Liver (tissue), 8 donors: ENCODE measurements at regions not wholly inside any gene's neighbourhood (a gene's known extent, or its start where the extent isn't known, plus 50 kb on each side); places are given as distances from the start of the nearest gene placed in this dataset.

Experiments
- DNase-seq: peaks from one replicate; pipeline ENCODE4 v3.0.0-alpha.2; 2017; ENCODE audit warnings: low spot score
- H3K27ac ChIP-seq, 2 donors: one replicate each; pipeline ENCODE4 v1.7.0; 2013; ENCODE audit warnings: inconsistent platforms in 2 of 2, low read length in 2 of 2, control low read depth in 1 of 2, low read depth in 1 of 2, mild to moderate bottlenecking in 1 of 2
- H3K27me3 ChIP-seq, 4 donors: one replicate each; pipeline versions ENCODE4 v1.6.1 to v1.7.0; 2013; ENCODE audit warnings: low read length in 3 of 4, inconsistent platforms in 1 of 4, mild to moderate bottlenecking in 1 of 4, moderate library complexity in 1 of 4; ENCODE audit not compliant: control insufficient read depth in 4 of 4, insufficient read depth in 4 of 4
- H3K36me3 ChIP-seq, 4 donors: one replicate each; pipeline versions ENCODE4 v1.6.1 to v1.7.0; 2013; ENCODE audit warnings: low read length in 3 of 4, mild to moderate bottlenecking in 3 of 4, low read depth in 1 of 4, moderate library complexity in 1 of 4; ENCODE audit not compliant: control insufficient read depth in 4 of 4, insufficient read depth in 3 of 4
- H3K4me1 ChIP-seq, 4 donors: one replicate each; pipeline versions ENCODE4 v1.6.1 to v1.7.0; 2013; ENCODE audit warnings: low read length in 3 of 4, mild to moderate bottlenecking in 3 of 4, moderate library complexity in 1 of 4; ENCODE audit not compliant: control insufficient read depth in 4 of 4, insufficient read depth in 4 of 4
- H3K4me3 ChIP-seq, 3 donors: one replicate each; pipeline versions ENCODE4 v1.6.1 to v1.7.0; 2013; ENCODE audit warnings: low read length in 3 of 3, control low read depth in 1 of 3, low read depth in 1 of 3, mild to moderate bottlenecking in 1 of 3
- H3K9ac ChIP-seq, 2 donors: one replicate each; pipeline ENCODE4 v1.7.0; 2013; ENCODE audit warnings: low read length in 2 of 2, mild to moderate bottlenecking in 2 of 2, moderate library complexity in 2 of 2, control low read depth in 1 of 2, low read depth in 1 of 2
- H3K9me3 ChIP-seq, 4 donors: one replicate each; pipeline versions ENCODE4 v1.6.1 to v1.7.0; 2013; ENCODE audit warnings: low read length in 3 of 4; ENCODE audit not compliant: control insufficient read depth in 4 of 4
- EGR1 ChIP-seq, 2 donors: IDR thresholded peaks; 2 replicates each; pipeline ENCODE4 v1.6.1; 2016 to 2018; ENCODE audit warnings: antibody characterized with exemption in 2 of 2, low read depth in 2 of 2
- FOXA1 ChIP-seq: IDR thresholded peaks from 2 replicates; pipeline ENCODE4 v1.6.1; 2016; ENCODE audit warnings: antibody characterized with exemption
- FOXA2 ChIP-seq: IDR thresholded peaks from 2 replicates; pipeline ENCODE4 v1.6.1; 2016; ENCODE audit warnings: antibody characterized with exemption
- HNF4A ChIP-seq, 2 donors: conservative IDR thresholded peaks; 2 replicates each; pipeline ENCODE4 v1.6.1; 2016; ENCODE audit warnings: antibody characterized with exemption in 2 of 2, mild to moderate bottlenecking in 2 of 2
- HNF4G ChIP-seq: IDR thresholded peaks from 2 replicates; pipeline ENCODE4 v1.6.1; 2016; ENCODE audit warnings: antibody characterized with exemption
- JUND ChIP-seq, 2 donors: IDR thresholded peaks; 2 replicates each; pipeline ENCODE4 v1.6.1; 2016; ENCODE audit warnings: antibody characterized with exemption in 2 of 2
- MAX ChIP-seq: IDR thresholded peaks from 2 replicates; pipeline ENCODE4 v1.6.1; 2016; ENCODE audit warnings: antibody characterized with exemption
- NR2F2 ChIP-seq: IDR thresholded peaks from 2 replicates; pipeline ENCODE4 v1.6.1; 2016; ENCODE audit warnings: antibody characterized with exemption
- REST ChIP-seq: IDR thresholded peaks from 2 replicates; pipeline ENCODE4 v1.6.1; 2016; ENCODE audit warnings: antibody characterized with exemption, mild to moderate bottlenecking
- RXRA ChIP-seq, 2 donors: IDR thresholded peaks; 2 replicates each; pipeline ENCODE4 v1.6.1; 2017 to 2018; ENCODE audit warnings: antibody characterized with exemption in 2 of 2, mild to moderate bottlenecking in 1 of 2
- SP1 ChIP-seq: IDR thresholded peaks from 2 replicates; pipeline ENCODE4 v1.6.1; 2018; ENCODE audit warnings: antibody characterized with exemption, mild to moderate bottlenecking
- TAF1 ChIP-seq: conservative IDR thresholded peaks from 2 replicates; pipeline ENCODE4 v1.6.1; 2016; ENCODE audit warnings: antibody characterized with exemption, mild to moderate bottlenecking
- YY1 ChIP-seq: IDR thresholded peaks from 2 replicates; pipeline ENCODE4 v1.6.1; 2016; ENCODE audit warnings: antibody characterized with exemption, mild to moderate bottlenecking
- ZBTB33 ChIP-seq: IDR thresholded peaks from 2 replicates; pipeline ENCODE4 v1.6.1; 2016; ENCODE audit warnings: antibody characterized with exemption
- WGBS: extraction: QIAGEN DNeasy Blood & Tissue Kit; methylation state at CpG from one replicate; pipeline ENCODE4 v1.1.7; 2013; 5-methylcytosine and 5-hydroxymethylcytosine counted together
- TF ChIP-seq, protein P1 (sequence below): IDR thresholded peaks from 2 replicates; pipeline ENCODE4 v1.6.1; 2016; ENCODE audit warnings: antibody characterized with exemption
- TF ChIP-seq, protein P2 (sequence below): fragments of 150-350 bp; IDR thresholded peaks from 2 replicates; pipeline ENCODE4 v1.5.1; 2017; ENCODE audit warnings: improper control_type of control experiment, low read depth, low read length; ENCODE audit not compliant: missing input control
- donor health status: healthy.
- donor health status: healthy.
- donor health status: healthy.
- donor health status: healthy.
- donor health status: healthy.

DNA sequence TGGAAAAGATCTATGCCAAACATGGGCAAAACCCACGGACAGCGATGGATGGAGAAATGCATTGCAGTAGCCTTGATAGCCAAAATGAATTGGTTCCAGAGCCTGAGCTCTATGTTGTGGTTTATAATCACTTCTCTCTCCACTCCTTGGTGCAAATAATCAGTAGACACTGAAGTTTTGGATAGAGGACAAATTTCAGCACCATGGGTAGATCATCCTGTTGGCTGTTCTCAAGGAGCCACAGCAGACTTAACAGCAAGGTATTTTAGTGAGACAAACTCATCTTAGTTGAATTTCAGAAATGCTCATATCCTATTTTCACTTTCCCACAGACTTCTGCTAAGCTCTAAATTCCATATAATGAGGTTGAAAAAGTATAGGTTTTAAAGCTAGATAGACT lies 88.3 kb upstream of the CCL1 start:
- H3K9ac ChIP-seq, result no peak overlapping the region
- no peaks in the 10 kb centered on the region for H3K4me1 ChIP-seq
- H3K4me3 ChIP-seq, result no peak overlapping the region
- H3K36me3 ChIP-seq, result no peaks in the 10 kb centered on the region
- no peaks in the 10 kb centered on the region for H3K9me3 ChIP-seq
- TF ChIP-seq REST, result peak; percentile 32
- TF ChIP-seq, protein P1, sequence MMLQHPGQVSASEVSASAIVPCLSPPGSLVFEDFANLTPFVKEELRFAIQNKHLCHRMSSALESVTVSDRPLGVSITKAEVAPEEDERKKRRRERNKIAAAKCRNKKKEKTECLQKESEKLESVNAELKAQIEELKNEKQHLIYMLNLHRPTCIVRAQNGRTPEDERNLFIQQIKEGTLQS, result no peak
- peaks cover 0 to 10% (median 0%) of the 10 kb centered on the region in 4 donors for H3K27me3 ChIP-seq
- 77% methylated on average over 2 of the region's 2 CpGs for WGBS
- no peak for DNase-seq
- H3K27ac ChIP-seq, result no peak overlapping the region

GRCh38 chr17:34447406-34447805 lies 84.4 kb upstream of the CCL1 start:
- WGBS, result 57% methylated on average over 3 of the region's 3 CpGs
- Histone ChIP-seq H3K4me1 (no peaks in the 10 kb centered on the region), H3K4me3 (no peak overlapping the region), H3K9ac (no peak overlapping the region), H3K9me3 (no peaks in the 10 kb centered on the region), H3K27ac (no peak overlapping the region), H3K27me3 (peaks cover 0 to 5% (median 0%) of the 10 kb centered on the region in 4 donors), H3K36me3 (no peaks in the 10 kb centered on the region)
- DNase-seq, result no peak
- TF ChIP-seq REST, result no peak
- TF ChIP-seq, protein P2, sequence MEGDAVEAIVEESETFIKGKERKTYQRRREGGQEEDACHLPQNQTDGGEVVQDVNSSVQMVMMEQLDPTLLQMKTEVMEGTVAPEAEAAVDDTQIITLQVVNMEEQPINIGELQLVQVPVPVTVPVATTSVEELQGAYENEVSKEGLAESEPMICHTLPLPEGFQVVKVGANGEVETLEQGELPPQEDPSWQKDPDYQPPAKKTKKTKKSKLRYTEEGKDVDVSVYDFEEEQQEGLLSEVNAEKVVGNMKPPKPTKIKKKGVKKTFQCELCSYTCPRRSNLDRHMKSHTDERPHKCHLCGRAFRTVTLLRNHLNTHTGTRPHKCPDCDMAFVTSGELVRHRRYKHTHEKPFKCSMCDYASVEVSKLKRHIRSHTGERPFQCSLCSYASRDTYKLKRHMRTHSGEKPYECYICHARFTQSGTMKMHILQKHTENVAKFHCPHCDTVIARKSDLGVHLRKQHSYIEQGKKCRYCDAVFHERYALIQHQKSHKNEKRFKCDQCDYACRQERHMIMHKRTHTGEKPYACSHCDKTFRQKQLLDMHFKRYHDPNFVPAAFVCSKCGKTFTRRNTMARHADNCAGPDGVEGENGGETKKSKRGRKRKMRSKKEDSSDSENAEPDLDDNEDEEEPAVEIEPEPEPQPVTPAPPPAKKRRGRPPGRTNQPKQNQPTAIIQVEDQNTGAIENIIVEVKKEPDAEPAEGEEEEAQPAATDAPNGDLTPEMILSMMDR, result no peak
- TF ChIP-seq JUND (IDR thresholded peaks at IDR 0.05), result no peak
- TF ChIP-seq FOXA1, result no peak
- TF ChIP-seq SP1, result no peak
- no peak for TF ChIP-seq HNF4A (conservative IDR thresholded peaks at IDR 0.05)
- TF ChIP-seq MAX, result no peak
- TF ChIP-seq FOXA2, result no peak
- TF ChIP-seq, protein P1, result no peak
- no peak for TF ChIP-seq RXRA (IDR thresholded peaks at IDR 0.05)
- no peak for TF ChIP-seq HNF4G
- no peak for TF ChIP-seq ZBTB33
- no peak for TF ChIP-seq TAF1
- no peak for TF ChIP-seq EGR1 (IDR thresholded peaks at IDR 0.05; ENCODE audit: low read depth in 2 of 2)
- TF ChIP-seq NR2F2, result no peak
- TF ChIP-seq YY1, result no peak
